Adrenal gland (tissue), 9 donors: ENCODE measurements at regions not wholly inside any gene's neighbourhood (a gene's known extent, or its start where the extent isn't known, plus 50 kb on each side); places are given as distances from the start of the nearest gene placed in this dataset.

ENCODE experiments used
- DNase-seq, 7 donors: peaks; one replicate each; pipeline ENCODE4 v3.0.0-alpha.2; 2019 to 2020
- H3K27ac ChIP-seq, 5 donors: fragments of 200-600 bp; sonication (generic) in 4 of 5; 1 replicate in 3 of 5; 2 replicates in 2 of 5; pipeline versions ENCODE4 v1.5.1 to v1.8.0; 2016 to 2020; ENCODE audit warnings: mild to moderate bottlenecking in 1 of 5
- H3K27me3 ChIP-seq: fragments of 200-600 bp; 2 replicates; pipeline ENCODE4 v1.8.0; 2021
- H3K36me3 ChIP-seq, 2 donors: fragments of 200-600 bp; replicated peaks in 1 of 2; 1 replicate in 1 of 2; 2 replicates in 1 of 2; pipeline versions ENCODE4 v1.5.1 to v1.8.0; 2018 to 2022
- H3K4me1 ChIP-seq, 2 donors: fragments of 200-600 bp; replicated peaks in 1 of 2; 1 replicate in 1 of 2; 2 replicates in 1 of 2; pipeline versions ENCODE4 v1.5.1 to v1.8.0; 2018 to 2021
- H3K4me3 ChIP-seq, 4 donors: fragments of 200-600 bp; sonication (generic) in 3 of 4; one replicate each; pipeline ENCODE4 v1.5.1; 2016 to 2018
- H3K9me3 ChIP-seq, 3 donors: fragments of 200-600 bp; sonication (generic) in 1 of 3; replicated peaks in 1 of 3; 1 replicate in 2 of 3; 2 replicates in 1 of 3; pipeline versions ENCODE4 v1.5.1 to v1.8.0; 2016 to 2021
- CTCF ChIP-seq, 6 experiments: fragments of 450-650 bp in 4 of 6; fragments of 200-600 bp in 2 of 6; sonication (generic) in 1 of 6; IDR thresholded peaks; 1 replicate in 5 of 6; 2 replicates in 1 of 6; pipeline versions ENCODE4 v1.5.1 to v1.8.0; 2016 to 2021; ENCODE audit warnings: antibody characterized with exemption in 6 of 6, mild to moderate bottlenecking in 2 of 6, moderate library complexity in 1 of 6
- POLR2A ChIP-seq, 2 donors: fragments of 450-650 bp; IDR thresholded peaks; one replicate each; pipeline ENCODE4 v1.6.1; 2017; ENCODE audit warnings: antibody characterized with exemption in 2 of 2, mild to moderate bottlenecking in 2 of 2, moderate library complexity in 1 of 2
- WGBS, 4 donors: extraction: QIAGEN DNeasy Blood & Tissue Kit in 2 of 4; methylation state at CpG; one replicate each; pipeline versions ENCODE4 v1.1.5 to v1.1.7; 2013 to 2017; 5-methylcytosine and 5-hydroxymethylcytosine counted together
- intact Hi-C, 2 donors: fragments of 100-400 bp; cut with DNase I; formaldehyde crosslinking; loops; one replicate each; pipeline versions ENCODE4 v1.14.1 to v1.15.0; 2022 to 2023
- donor health status: healthy with polysubstance abuse.
- donor health status: Bipolar disorder and iron deficiency.
- donor health status: DM: yes; HTN: yes; CAD: no.
- donor health status: DM: no; HTN: no; CAD: no.
- donor health status: DM: no; HTN: no; CAD: no.

DNA sequence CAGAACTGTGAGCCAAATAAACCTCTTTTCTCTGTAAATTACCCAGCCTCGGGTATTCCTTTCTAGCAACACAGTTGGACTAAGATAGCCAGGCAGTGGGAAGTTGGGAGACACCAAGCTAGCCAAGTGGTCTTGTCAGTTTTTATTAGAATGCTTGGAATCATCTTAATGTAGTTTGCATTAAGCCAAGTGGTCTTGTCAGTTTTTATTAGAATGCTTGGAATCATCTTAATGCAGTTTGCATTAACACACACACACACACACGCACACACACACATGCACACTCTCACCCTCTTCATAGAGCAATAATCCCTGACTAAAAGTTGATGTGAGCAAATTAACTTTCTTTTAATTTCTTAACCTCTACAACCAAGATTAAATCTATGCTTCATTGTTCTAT is 151.5 kb downstream of the VAPA start:
- TF ChIP-seq CTCF (IDR thresholded peaks at IDR 0.05) (no peak), POLR2A (IDR thresholded peaks at IDR 0.05) (no peak)
- intact Hi-C loops = no loop called here
- DNase-seq = no peak

GRCh38 chr18:10067670-10068659 is 154.1 kb downstream of the VAPA start:
- Histone ChIP-seq H3K27me3 (no peaks in the 10 kb centered on the region), H3K36me3 (no peaks in the 10 kb centered on the region), H3K4me1 (no peaks in the 10 kb centered on the region), H3K27ac (no peak overlapping the region), H3K4me3 (no peak overlapping the region), H3K9me3 (no peaks in the 10 kb centered on the region)
- no peak for DNase-seq
- intact Hi-C loops = no loop called here
- 76 to 85% (median 82%) methylated on average over 16 to 19 of the region's 19 CpGs for WGBS, 4 donors
- TF ChIP-seq CTCF (IDR thresholded peaks at IDR 0.05) = no peak
- no peak for TF ChIP-seq POLR2A (IDR thresholded peaks at IDR 0.05)

More for the DNA sequence above, 151.5 kb downstream of the VAPA start:
- Histone ChIP-seq H3K36me3 (no peaks in the 10 kb centered on the region), H3K4me1 (peaks cover 0 to 9% of the 10 kb centered on the region in 2 donors), H3K27me3 (no peaks in the 10 kb centered on the region), H3K4me3 (no peak overlapping the region), H3K27ac (no peak overlapping the region), H3K9me3 (no peaks in the 10 kb centered on the region)
- WGBS, 4 donors = 85 to 98% (median 95%) methylated on average over 2 of the region's 2 CpGs

GRCh38 chr18:10068766-10069567 is 155.2 kb downstream of the VAPA start:
- intact Hi-C loops = no loop called here
- no peaks in the 10 kb centered on the region for H3K9me3 ChIP-seq
- H3K27ac ChIP-seq = no peak overlapping the region
- H3K4me3 ChIP-seq = no peak overlapping the region
- WGBS, 4 donors = 90 to 95% (median 93%) methylated on average over 22 of the region's 22 CpGs
- no peaks in the 10 kb centered on the region for H3K36me3 ChIP-seq
- no peak for DNase-seq
- no peak for TF ChIP-seq POLR2A (IDR thresholded peaks at IDR 0.05)
- H3K27me3 ChIP-seq = no peaks in the 10 kb centered on the region
- H3K4me1 ChIP-seq = no peaks in the 10 kb centered on the region

DNA sequence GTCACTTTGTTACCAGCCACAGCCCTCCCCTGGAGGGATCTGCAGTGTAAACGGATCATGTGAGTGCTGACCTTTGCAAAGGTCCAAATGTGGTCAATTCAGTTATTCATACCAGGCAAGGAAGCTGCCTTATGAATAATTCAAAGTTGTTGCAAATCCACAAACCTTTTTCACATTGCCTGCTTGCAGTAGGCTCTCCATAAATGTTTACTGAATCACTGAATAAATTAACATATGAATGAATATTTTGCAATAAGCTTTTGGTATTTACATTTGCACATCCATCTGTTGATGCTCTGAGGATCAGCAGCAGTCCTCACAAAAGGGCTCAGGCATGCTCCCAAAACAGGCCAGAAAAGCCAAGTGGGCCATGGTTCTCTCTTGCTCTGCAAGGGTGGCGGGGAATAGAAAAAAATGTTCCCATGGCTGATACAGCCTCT is 156.8 kb downstream of the VAPA start:
- Histone ChIP-seq H3K9me3 (no peaks in the 10 kb centered on the region), H3K4me3 (no peak overlapping the region), H3K27me3 (no peaks in the 10 kb centered on the region), H3K4me1 (no peaks in the 10 kb centered on the region), H3K36me3 (no peaks in the 10 kb centered on the region), H3K27ac (no peak overlapping the region)
- intact Hi-C loops = no loop called here
- DNase-seq = no peak
- 64 to 95% (median 79%) methylated on average over 2 of the region's 2 CpGs for WGBS, 4 donors
- TF ChIP-seq CTCF (IDR thresholded peaks at IDR 0.05) (no peak), POLR2A (IDR thresholded peaks at IDR 0.05) (no peak)
